Bronchial epithelial cell (primary cell): ENCODE measurements at regions not wholly inside any gene's neighbourhood (a gene's known extent, or its start where the extent isn't known, plus 50 kb on each side); places are given as distances from the start of the nearest gene placed in this dataset.

Experiments used
- DNase-seq: peaks from one replicate; pipeline ENCODE4 v3.0.0-alpha.2; 2010; ENCODE audit warnings: low read depth
- FAIRE-seq: peaks from 2 replicates; lab custom pipeline; 2011; peaks lifted over from hg19 to GRCh38; lab: Jason Lieb, UNC
- H3K27me3 ChIP-seq: 2 replicates; pipeline ENCODE4 v1.5.1; 2011; ENCODE audit warnings: low read length; ENCODE audit not compliant: control insufficient read depth, insufficient read depth
- H3K36me3 ChIP-seq: 2 replicates; pipeline ENCODE4 v1.5.1; 2011; ENCODE audit warnings: low read length; ENCODE audit not compliant: control insufficient read depth, insufficient read depth
- H3K4me3 ChIP-seq: 2 replicates; pipeline ENCODE4 v1.5.1; 2011; ENCODE audit warnings: mild to moderate bottlenecking, low read depth, low read length, control low read depth
- CTCF ChIP-seq: IDR thresholded peaks from 2 replicates; pipeline ENCODE4 v1.5.1; 2011; ENCODE audit warnings: mild to moderate bottlenecking, moderate library complexity, low read length, control low read depth, inconsistent platforms; ENCODE audit not compliant: insufficient read depth, severe bottlenecking

- DNase-seq (peak; percentile 83), FAIRE-seq (no peak)
- Histone ChIP-seq H3K36me3 (no peaks in the 10 kb centered on the region), H3K4me3 (no peak overlapping the region), H3K27me3 (no peaks in the 10 kb centered on the region)
- TF ChIP-seq CTCF, result no peak
Observed at GRCh38 chr6:90347411-90347851, 50.8 kb upstream of the BACH2 start.

- no peak for DNase-seq
- no peak for FAIRE-seq
- H3K27me3 ChIP-seq, result no peaks in the 10 kb centered on the region
- H3K36me3 ChIP-seq, result no peaks in the 10 kb centered on the region
- no peak overlapping the region for H3K4me3 ChIP-seq
- no peak for TF ChIP-seq CTCF
Observed at GRCh38 chr6:90346729-90347128, 50.1 kb upstream of the BACH2 start.
